Activated CD4-positive, alpha-beta memory T cell treated with anti-CD3 and anti-CD28 coated beads for 36 hours (primary cell): ENCODE measurements at regions not wholly inside any gene's neighbourhood (a gene's known extent, or its start where the extent isn't known, plus 50 kb on each side); places are given as distances from the start of the nearest gene placed in this dataset.
A peak's percentile ranks its signal among the peaks of the same experiment; 100 is the strongest.
"Not testable (repeated sequence)": the region's sequence is repeated elsewhere in the genome, so short reads cannot be mapped to it uniquely, and the experiment has no call there.

Source experiments
- CTCF ChIA-PET: fragments of 350-600 bp; sonication (Branson Sonifier 250); formaldehyde crosslinking; loops from one replicate; lab custom pipeline; 2021; ENCODE audit warnings: antibody characterized with exemption, inconsistent platforms; lab: Charles Lee
- POLR2A ChIA-PET: fragments of 350-600 bp; sonication (Branson Sonifier 250); formaldehyde crosslinking; loops from one replicate; lab custom pipeline; 2021; ENCODE audit warnings: antibody characterized with exemption; lab: Charles Lee
- DNase-seq: peaks from one replicate; pipeline ENCODE4 v3.0.0-alpha.2; 2020
- H3K27ac Mint-ChIP-seq: one replicate; pipeline ENCODE4 v1.8.0; 2021; ENCODE audit warnings: mixed read lengths
- H3K27me3 Mint-ChIP-seq: one replicate; pipeline ENCODE4 v1.8.0; 2021; ENCODE audit warnings: mixed read lengths
- H3K36me3 Mint-ChIP-seq: one replicate; pipeline ENCODE4 v1.8.0; 2021; ENCODE audit warnings: mixed read lengths
- H3K4me1 Mint-ChIP-seq: one replicate; pipeline ENCODE4 v1.8.0; 2021; ENCODE audit warnings: low read depth, mixed read lengths
- H3K4me3 Mint-ChIP-seq: one replicate; pipeline ENCODE4 v1.8.0; 2021; ENCODE audit warnings: mild to moderate bottlenecking, mixed read lengths
- H3K9me3 Mint-ChIP-seq: one replicate; pipeline ENCODE4 v1.8.0; 2021; ENCODE audit warnings: mixed read lengths
- intact Hi-C: fragments of 100-400 bp; cut with micrococcal nuclease; formaldehyde crosslinking; loops from one replicate; pipeline ENCODE4 v1.15.1; 2023

DNA sequence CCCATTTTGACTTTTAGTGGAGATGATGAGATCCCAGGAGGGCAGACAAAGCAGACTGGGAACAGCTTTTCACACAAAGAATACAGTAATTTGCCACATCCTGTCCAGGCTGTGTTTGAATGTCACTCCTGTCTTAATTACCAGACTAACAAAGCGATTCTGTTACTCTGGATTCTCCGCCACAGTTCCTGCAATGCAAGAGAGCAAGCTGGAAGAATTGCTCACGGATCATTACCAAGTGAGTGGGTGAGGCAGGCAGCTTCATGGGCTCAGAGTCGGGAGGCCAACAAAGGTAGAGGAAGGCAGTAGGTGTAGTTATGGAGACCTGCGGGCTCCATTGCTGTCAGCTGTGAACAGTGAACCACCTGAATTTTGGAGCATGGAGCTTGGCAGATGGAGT lies 250.5 kb upstream of the ATP5MC3 start:
- Mint-ChIP-seq H3K36me3 (no peaks in the 10 kb centered on the region), H3K9me3 (no peaks in the 10 kb centered on the region), H3K4me1 (no peaks in the 10 kb centered on the region), H3K27me3 (no peaks in the 10 kb centered on the region), H3K4me3 (no peak overlapping the region), H3K27ac (no peak overlapping the region)
- POLR2A ChIA-PET, result no interaction called here
- intact Hi-C loops, result no loop called here
- DNase-seq, result no peak
- CTCF ChIA-PET, result no interaction called here

DNA sequence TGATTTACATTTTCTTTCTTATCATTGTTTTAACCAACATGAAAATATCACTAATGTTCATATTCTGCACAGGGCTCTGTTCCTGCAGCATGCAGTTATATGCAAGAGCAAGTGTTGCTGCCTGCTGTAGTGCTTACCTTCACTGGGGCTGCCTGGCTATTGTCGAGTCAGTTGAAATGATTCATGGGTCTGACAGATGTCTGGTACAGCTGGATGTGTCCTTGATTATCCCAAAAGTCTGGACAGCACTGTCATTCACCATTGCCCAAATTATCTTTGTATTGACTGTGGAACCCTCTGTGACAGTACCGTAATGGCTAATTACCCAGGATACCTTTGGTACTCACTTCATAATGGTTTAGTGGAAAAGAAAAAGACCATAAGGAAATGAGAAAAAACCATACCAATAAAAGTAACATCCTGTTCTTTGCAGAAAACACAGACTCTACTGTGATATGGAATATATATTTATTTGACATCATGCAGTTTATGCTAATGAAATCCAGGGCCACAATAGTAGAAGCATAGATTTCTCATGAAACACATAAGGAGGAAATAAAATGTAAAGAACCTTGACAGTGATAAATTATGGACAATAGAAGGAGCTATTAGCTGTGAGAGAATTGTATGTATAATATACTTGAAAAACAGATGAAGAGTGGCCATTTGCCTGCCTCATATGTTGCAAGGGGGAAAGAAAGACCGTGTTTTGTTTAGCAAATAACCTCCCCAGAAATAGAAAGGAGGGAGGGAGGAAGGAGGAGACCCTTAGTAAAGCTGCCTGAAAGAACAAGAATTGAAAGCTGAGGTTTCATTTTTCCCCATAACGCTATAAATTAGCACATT lies 249.8 kb upstream of the ATP5MC3 start:
- Mint-ChIP-seq H3K36me3 (no peaks in the 10 kb centered on the region), H3K9me3 (no peaks in the 10 kb centered on the region), H3K4me1 (no peaks in the 10 kb centered on the region), H3K27me3 (no peaks in the 10 kb centered on the region), H3K4me3 (no peak overlapping the region), H3K27ac (no peak overlapping the region)
- ChIA-PET POLR2A (no interaction called here), CTCF (no interaction called here)
- DNase-seq, result no peak
- intact Hi-C loops, result no loop called here

DNA sequence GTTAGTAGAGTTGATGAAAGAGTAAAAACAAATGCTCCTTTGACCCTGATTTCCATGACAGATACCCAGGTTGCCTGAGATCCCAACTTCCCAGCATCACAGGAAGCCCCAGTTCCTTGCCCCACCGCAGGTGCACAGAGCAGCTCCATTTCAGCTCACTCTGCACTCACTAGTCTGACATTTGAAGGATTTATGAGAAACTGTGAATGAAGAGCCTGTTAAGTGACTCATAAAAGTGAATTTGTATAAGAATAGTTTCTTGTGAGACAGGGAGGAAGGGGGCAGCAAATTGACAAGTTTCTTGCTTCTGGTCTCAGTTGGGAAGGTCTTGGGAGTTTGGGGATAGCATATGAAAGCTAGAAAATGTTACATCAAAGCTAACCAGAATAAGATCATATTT lies 248.7 kb upstream of the ATP5MC3 start:
- Mint-ChIP-seq H3K27me3 (no peaks in the 10 kb centered on the region), H3K4me1 (no peaks in the 10 kb centered on the region), H3K9me3 (peaks cover 2% of the 10 kb centered on the region), H3K36me3 (no peaks in the 10 kb centered on the region), H3K4me3 (no peak overlapping the region), H3K27ac (no peak overlapping the region)
- no peak for DNase-seq
- ChIA-PET CTCF (no interaction called here), POLR2A (no interaction called here)
- intact Hi-C loops, result no loop called here

DNA sequence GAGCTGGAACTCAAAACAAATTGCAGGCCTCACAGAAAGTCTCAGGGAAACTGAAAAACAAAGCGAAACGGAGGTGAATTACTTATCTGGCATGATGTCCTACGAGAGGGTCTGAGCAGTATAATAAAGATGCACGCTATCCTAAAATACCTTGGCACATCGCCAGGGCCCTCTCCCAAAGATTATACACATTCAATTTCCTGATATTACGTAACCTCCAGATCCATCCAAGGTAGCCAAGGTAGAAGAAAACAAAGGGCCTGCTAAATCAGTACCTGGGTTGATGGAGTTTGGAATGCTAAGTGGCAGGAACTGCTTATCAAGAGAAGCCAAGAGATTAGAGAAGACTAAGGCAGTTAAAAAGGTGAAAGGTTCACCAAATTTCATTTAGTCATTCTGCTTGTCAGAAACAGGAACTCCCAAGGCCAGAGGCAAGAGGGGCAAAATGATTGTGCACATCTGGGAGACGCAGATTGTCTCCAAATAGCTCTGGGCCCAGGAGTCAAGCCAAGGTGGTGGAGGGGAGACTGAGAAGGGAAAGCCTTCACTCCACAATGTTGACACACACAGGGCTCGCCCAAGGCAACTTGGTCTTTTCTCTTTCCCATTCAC lies 236.8 kb upstream of the ATP5MC3 start:
- intact Hi-C loops, result no loop called here
- no peaks in the 10 kb centered on the region for H3K9me3 Mint-ChIP-seq
- peaks cover 8% of the 10 kb centered on the region for H3K27me3 Mint-ChIP-seq
- H3K4me3 Mint-ChIP-seq, result no peak overlapping the region
- ChIA-PET CTCF (no interaction called here), POLR2A (no interaction called here)
- no peak for DNase-seq
- no peaks in the 10 kb centered on the region for H3K36me3 Mint-ChIP-seq
- H3K27ac Mint-ChIP-seq, result no peak overlapping the region
- H3K4me1 Mint-ChIP-seq, result no peaks in the 10 kb centered on the region

DNA sequence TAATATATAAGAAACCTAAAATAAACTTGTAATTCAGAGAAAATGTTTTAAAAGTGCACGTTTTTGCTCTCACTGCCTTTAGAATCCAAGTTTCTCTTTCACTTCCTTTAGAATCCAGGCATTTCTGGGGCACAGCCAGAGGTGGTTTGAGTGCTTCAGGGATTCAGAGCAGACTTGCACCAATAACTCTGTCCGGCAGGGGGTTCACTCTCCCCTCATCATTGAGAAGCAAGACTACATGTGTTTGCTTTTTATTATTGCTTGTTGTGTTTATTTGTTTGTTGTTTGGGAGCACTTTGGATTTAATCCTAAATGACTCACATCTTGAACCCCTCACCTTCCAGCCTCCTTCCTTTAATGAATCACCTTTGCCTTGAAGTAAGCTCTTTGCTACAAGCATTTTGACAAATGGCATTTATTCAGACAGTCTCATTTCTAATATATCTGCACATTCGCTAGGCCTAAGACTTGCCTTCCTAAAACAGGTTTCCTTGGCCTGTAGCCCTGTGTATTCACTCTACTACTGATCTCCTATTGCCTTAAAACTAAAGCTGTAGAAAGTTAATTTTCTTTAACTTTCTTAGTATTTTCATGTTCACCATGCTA lies 233.5 kb upstream of the ATP5MC3 start:
- POLR2A ChIA-PET, result no interaction called here
- intact Hi-C loops, result no loop called here
- H3K36me3 Mint-ChIP-seq, result no peaks in the 10 kb centered on the region
- H3K27me3 Mint-ChIP-seq, result peaks cover 9% of the 10 kb centered on the region
- H3K4me1 Mint-ChIP-seq, result no peaks in the 10 kb centered on the region
- H3K4me3 Mint-ChIP-seq, result no peak overlapping the region
- no peaks in the 10 kb centered on the region for H3K9me3 Mint-ChIP-seq
- CTCF ChIA-PET, result interaction anchor here (0.6 to 0.9 kb wide), 3 partner anchors 49 to 211 kb away, joined by 3 to 4 read pairs (median 4); no protein-coding TSS in a partner anchor
- DNase-seq, result peak; percentile 11
- no peak overlapping the region for H3K27ac Mint-ChIP-seq

DNA sequence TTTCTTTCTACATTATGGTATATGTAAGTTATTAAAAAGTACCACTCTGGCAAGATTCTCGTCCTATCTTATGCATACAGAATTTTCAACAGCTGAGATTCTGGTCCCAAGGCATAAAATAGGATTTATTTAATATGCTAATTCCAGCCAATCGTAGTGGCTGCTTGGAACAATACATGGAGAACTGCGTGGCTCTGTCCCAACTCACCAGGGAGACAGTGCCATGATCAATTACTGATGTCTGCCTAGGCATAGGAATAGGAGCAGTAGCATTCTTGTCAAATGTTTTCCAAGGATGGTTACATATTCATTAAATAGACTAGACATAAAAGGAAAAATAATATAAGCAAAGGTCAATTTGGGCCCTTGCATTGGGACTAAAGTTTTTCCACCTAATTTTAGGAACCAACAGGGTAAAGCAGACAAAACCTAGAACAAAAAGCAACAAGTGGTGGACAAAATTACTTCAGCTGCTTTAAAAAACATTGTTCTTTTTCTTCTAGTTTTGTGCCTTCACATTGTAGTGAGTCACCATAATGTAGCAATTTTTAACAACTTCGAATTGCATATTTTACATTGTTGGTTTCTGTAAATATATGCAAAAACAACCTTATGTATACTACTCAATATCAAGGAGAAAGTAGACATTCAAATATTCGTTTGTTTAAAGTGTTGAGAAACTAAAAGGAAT lies 232.8 kb upstream of the ATP5MC3 start:
- ChIA-PET CTCF (interaction anchor here (0.6 kb wide), 1 partner anchor 210 kb away, joined by 4 read pairs; no protein-coding TSS in a partner anchor), POLR2A (no interaction called here)
- Mint-ChIP-seq H3K9me3 (no peaks in the 10 kb centered on the region), H3K27ac (no peak overlapping the region), H3K4me3 (no peak overlapping the region), H3K27me3 (peaks cover 8% of the 10 kb centered on the region), H3K4me1 (no peaks in the 10 kb centered on the region), H3K36me3 (no peaks in the 10 kb centered on the region)
- intact Hi-C loops, result no loop called here
- DNase-seq, result no peak

DNA sequence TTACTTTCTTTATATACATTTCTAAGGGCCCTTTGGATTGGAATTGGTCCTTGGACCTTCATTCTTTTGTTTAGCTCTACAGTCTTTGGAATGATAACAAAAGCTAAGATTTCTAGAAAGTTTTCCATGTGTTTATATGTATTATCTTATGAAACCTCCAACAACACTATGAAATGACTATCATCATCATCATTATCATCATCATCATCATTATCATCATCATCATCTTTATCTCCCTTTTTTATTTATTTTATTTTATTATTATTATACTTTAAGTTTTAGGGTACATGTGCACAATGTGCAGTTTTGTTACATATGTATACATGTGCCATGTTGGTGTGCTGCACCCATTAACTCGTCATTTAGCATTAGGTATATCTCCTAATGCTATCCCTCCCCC lies 229.4 kb upstream of the ATP5MC3 start:
- H3K27ac Mint-ChIP-seq, H3K27me3 Mint-ChIP-seq, H3K36me3 Mint-ChIP-seq, H3K4me1 Mint-ChIP-seq, DNase-seq, intact Hi-C loops, CTCF ChIA-PET, H3K4me3 Mint-ChIP-seq, H3K9me3 Mint-ChIP-seq, POLR2A ChIA-PET: not testable (repeated sequence)

DNA sequence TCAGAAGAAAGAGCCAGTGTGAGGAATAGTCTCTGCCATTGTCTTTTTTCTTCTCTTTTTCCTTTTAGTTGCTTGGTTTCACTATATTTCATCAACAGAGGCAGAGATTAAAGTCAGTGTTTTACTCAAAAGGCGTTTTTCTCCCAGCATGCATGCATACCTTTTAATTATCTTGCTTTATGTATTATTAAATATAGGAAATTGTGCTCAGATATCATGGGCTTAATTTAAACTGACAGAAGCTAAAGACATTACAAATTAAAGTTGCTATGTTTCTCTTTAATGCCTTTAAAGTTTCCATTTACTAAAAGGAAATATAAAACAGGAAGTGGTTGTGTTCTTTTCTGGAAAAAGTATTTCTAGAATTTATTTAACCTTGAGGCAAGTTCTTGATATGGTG lies 223.3 kb upstream of the ATP5MC3 start:
- Mint-ChIP-seq H3K9me3 (no peaks in the 10 kb centered on the region), H3K4me1 (no peaks in the 10 kb centered on the region), H3K4me3 (no peak overlapping the region), H3K36me3 (no peaks in the 10 kb centered on the region), H3K27me3 (peaks cover 1% of the 10 kb centered on the region), H3K27ac (no peak overlapping the region)
- no peak for DNase-seq
- ChIA-PET POLR2A (no interaction called here), CTCF (no interaction called here)
- intact Hi-C loops, result no loop called here

DNA sequence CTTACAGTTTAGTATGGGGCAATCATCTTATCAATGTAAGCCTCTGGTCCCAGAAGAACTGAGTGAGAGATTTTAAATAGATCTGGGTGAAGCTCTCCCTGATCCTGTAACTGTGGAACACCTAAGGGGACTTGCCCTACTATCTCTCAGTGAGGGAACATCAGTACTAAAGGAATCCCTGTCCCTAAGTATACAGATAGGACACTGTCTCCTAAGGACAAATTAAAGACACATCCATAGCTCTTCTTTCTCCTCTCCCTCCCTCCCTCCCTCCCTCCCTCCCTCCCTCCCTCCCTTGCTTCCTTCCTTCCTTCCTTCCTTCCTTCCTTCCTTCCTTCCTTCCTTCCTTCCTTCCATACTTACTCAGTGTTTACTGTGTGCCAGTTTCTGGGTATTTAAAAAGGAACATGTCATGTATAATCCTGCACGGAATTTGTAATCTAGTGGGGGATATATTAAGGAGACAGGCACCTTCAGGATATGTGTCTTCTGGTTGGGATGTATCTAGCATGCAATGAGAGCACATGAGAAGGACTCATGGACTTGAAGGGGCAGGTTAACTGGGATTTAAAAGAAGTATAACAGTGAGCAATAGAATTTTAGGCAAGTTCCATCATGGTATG lies 222.2 kb upstream of the ATP5MC3 start:
- Mint-ChIP-seq H3K4me3 (no peak overlapping the region), H3K27ac (no peak overlapping the region), H3K36me3 (no peaks in the 10 kb centered on the region), H3K9me3 (no peaks in the 10 kb centered on the region), H3K4me1 (no peaks in the 10 kb centered on the region), H3K27me3 (peaks cover 6% of the 10 kb centered on the region)
- intact Hi-C loops, result no loop called here
- DNase-seq, result no peak
- ChIA-PET POLR2A (no interaction called here), CTCF (no interaction called here)

DNA sequence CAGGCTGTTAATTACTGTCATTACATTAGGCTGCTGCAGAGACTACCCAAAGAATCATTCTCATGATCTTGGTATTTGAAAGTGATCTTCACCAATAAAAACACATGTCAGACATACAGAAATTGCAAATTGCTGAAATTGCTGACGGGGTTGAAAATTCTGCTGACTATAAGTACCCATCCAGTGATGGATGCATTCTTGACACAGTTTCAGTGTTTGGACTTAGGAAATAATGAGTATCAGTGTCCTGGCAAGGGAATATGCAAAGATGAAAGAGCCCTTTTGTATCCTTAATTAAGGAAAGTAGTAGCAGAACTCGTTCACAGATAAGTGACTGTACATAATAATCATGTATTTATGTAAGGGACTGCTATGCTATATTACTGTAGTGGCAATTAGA lies 221.1 kb upstream of the ATP5MC3 start:
- no peaks in the 10 kb centered on the region for H3K9me3 Mint-ChIP-seq
- no peak overlapping the region for H3K4me3 Mint-ChIP-seq
- DNase-seq, result no peak
- intact Hi-C loops, result no loop called here
- no peaks in the 10 kb centered on the region for H3K36me3 Mint-ChIP-seq
- no peak overlapping the region for H3K27ac Mint-ChIP-seq
- CTCF ChIA-PET, result no interaction called here
- H3K27me3 Mint-ChIP-seq, result peaks cover 6% of the 10 kb centered on the region
- H3K4me1 Mint-ChIP-seq, result no peaks in the 10 kb centered on the region
- POLR2A ChIA-PET, result no interaction called here

DNA sequence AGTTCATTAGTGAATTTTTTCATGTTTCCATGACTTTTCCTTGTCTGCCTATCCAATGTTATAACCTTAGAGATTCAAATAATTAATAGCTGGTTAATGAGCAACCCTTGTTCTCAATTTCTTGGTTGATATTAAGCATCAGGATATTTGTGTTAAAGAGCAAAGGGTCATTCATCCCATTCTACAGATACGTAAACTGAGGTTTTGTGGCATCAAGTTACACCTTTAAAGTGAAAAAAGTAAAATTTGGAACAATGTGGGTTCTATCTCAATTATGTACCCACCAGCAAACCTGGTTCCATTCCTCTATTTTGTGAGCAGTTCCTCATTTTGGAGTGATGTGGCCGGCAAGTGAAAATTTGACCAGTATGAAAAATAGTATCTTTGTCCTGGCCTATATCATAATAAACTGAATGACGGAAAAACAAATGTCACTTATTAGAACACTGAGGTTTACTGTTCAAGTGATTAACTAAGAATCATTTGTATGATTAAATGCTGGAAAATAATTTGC lies 220.5 kb upstream of the ATP5MC3 start:
- H3K4me3 Mint-ChIP-seq, result no peak overlapping the region
- POLR2A ChIA-PET, result no interaction called here
- H3K9me3 Mint-ChIP-seq, result no peaks in the 10 kb centered on the region
- peaks cover 6% of the 10 kb centered on the region for H3K27me3 Mint-ChIP-seq
- H3K36me3 Mint-ChIP-seq, result no peaks in the 10 kb centered on the region
- DNase-seq, result no peak
- H3K27ac Mint-ChIP-seq, result no peak overlapping the region
- CTCF ChIA-PET, result no interaction called here
- H3K4me1 Mint-ChIP-seq, result no peaks in the 10 kb centered on the region
- intact Hi-C loops, result no loop called here

DNA sequence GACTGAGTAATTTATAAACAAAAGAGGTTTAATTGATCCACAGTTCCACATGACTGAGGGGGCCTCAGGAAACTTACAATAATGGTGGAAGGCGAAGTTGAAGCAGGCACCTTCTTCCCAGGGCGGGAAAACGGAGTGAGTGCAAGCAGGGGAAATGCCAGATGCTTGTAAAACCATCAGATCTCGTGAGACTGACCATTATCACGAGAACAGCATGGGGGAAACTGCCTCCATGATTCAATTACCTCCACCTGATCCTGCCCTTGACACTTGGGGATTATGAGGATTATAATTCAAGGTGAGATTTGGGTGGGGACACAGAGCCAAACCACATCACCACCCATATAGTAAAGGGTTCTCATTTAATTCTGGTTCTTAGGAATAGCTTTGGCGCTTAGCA lies 219.5 kb upstream of the ATP5MC3 start:
- Mint-ChIP-seq H3K4me1 (no peaks in the 10 kb centered on the region), H3K27me3 (peaks cover 6% of the 10 kb centered on the region), H3K27ac (no peak overlapping the region), H3K9me3 (no peaks in the 10 kb centered on the region), H3K4me3 (no peak overlapping the region), H3K36me3 (no peaks in the 10 kb centered on the region)
- POLR2A ChIA-PET, result no interaction called here
- DNase-seq, result no peak
- intact Hi-C loops, result no loop called here
- CTCF ChIA-PET, result no interaction called here
